Right lobe of liver (tissue), 6 donors: ENCODE measurements at regions not wholly inside any gene's neighbourhood (a gene's known extent, or its start where the extent isn't known, plus 50 kb on each side); places are given as distances from the start of the nearest gene placed in this dataset.
"Not testable (repeated sequence)": the region's sequence is repeated elsewhere in the genome, so short reads cannot be mapped to it uniquely, and the experiment has no call there.

ENCODE experiments used
- ATAC-seq, 4 donors: fragments of 200-7000 bp; cut with Tn5 transposase; one replicate each; pipeline ENCODE4 v1.9.1; 2020; ENCODE audit warnings: mild to moderate bottlenecking in 4 of 4, moderate library complexity in 4 of 4
- DNase-seq, 3 donors: peaks; one replicate each; pipeline ENCODE4 v3.0.0-alpha.2; 2020
- H3K27ac ChIP-seq, 3 donors: fragments of 200-600 bp; one replicate each; pipeline ENCODE4 v1.8.0; 2022
- H3K27me3 ChIP-seq, 2 donors: fragments of 200-600 bp; one replicate each; pipeline ENCODE4 v1.8.0; 2022
- H3K36me3 ChIP-seq, 4 donors: fragments of 200-600 bp; sonication (generic) in 1 of 4; one replicate each; pipeline versions ENCODE4 v1.5.1 to v1.8.0; 2017 to 2022; ENCODE audit warnings: control low read depth in 1 of 4
- H3K4me1 ChIP-seq, 4 donors: fragments of 200-600 bp; sonication (generic) in 1 of 4; one replicate each; pipeline versions ENCODE4 v1.5.1 to v1.8.0; 2017 to 2022; ENCODE audit warnings: control low read depth in 1 of 4
- H3K4me3 ChIP-seq, 3 donors: fragments of 200-600 bp; one replicate each; pipeline ENCODE4 v1.8.0; 2022
- H3K9me3 ChIP-seq, 4 donors: fragments of 200-600 bp; sonication (generic) in 1 of 4; one replicate each; pipeline versions ENCODE4 v1.5.1 to v1.8.0; 2017 to 2022; ENCODE audit warnings: control low read depth in 1 of 4
- POLR2A ChIP-seq: fragments of 450-650 bp; IDR thresholded peaks from one replicate; pipeline ENCODE4 v1.6.1; 2017; ENCODE audit warnings: antibody characterized with exemption, mild to moderate bottlenecking
- WGBS: methylation state at CpG from one replicate; pipeline ENCODE4 v1.1.6; 2018; ENCODE audit warnings: low coverage, low lambda C conversion rate; ENCODE audit not compliant: insufficient coverage; ENCODE audit errors: missing lambda C conversion rate; 5-methylcytosine and 5-hydroxymethylcytosine counted together
- intact Hi-C, 2 donors: fragments of 100-400 bp; cut with DNase I; formaldehyde crosslinking; loops; one replicate each; pipeline versions ENCODE4 v1.11.2 to v1.14.1; 2022
- TF ChIP-seq, protein P1 (sequence below), 4 donors: fragments of 200-600 bp in 3 of 4; fragments of 450-650 bp in 1 of 4; IDR thresholded peaks; one replicate each; pipeline versions ENCODE4 v1.5.1 to v1.8.0; 2016 to 2022; ENCODE audit warnings: antibody characterized with exemption in 4 of 4, mild to moderate bottlenecking in 2 of 4
- donor health status: DM: no; HTN: yes; CAD: no.
- donor health status: DM: no; HTN: no; CAD: no.
- donor health status: DM: no; HTN: no; CAD: no.
- donor health status: DM: no; HTN: yes; CAD: no.
- donor health status: DM: no; HTN: yes; CAD: no.

- no peak for DNase-seq
- no peaks in the 10 kb centered on the region for H3K27me3 ChIP-seq
- 35% methylated on average over 3 of the region's 3 CpGs for WGBS
- ATAC-seq: no peak
- no peak for TF ChIP-seq POLR2A
- TF ChIP-seq, protein P1, sequence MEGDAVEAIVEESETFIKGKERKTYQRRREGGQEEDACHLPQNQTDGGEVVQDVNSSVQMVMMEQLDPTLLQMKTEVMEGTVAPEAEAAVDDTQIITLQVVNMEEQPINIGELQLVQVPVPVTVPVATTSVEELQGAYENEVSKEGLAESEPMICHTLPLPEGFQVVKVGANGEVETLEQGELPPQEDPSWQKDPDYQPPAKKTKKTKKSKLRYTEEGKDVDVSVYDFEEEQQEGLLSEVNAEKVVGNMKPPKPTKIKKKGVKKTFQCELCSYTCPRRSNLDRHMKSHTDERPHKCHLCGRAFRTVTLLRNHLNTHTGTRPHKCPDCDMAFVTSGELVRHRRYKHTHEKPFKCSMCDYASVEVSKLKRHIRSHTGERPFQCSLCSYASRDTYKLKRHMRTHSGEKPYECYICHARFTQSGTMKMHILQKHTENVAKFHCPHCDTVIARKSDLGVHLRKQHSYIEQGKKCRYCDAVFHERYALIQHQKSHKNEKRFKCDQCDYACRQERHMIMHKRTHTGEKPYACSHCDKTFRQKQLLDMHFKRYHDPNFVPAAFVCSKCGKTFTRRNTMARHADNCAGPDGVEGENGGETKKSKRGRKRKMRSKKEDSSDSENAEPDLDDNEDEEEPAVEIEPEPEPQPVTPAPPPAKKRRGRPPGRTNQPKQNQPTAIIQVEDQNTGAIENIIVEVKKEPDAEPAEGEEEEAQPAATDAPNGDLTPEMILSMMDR (IDR thresholded peaks at IDR 0.05): no peak
- no peaks in the 10 kb centered on the region for H3K36me3 ChIP-seq
- H3K27ac ChIP-seq: no peak overlapping the region
- H3K9me3 ChIP-seq: no peaks in the 10 kb centered on the region
- intact Hi-C loops: no loop called here
- no peak overlapping the region for H3K4me3 ChIP-seq
- H3K4me1 ChIP-seq: no peaks in the 10 kb centered on the region
Measured at GRCh38 chr4:160563552-160564282, 1460.8 kb downstream of the RAPGEF2 start.

GRCh38 chr4:160567634-160568033 lies 1464.8 kb downstream of the RAPGEF2 start:
- intact Hi-C loops: no loop called here

DNA sequence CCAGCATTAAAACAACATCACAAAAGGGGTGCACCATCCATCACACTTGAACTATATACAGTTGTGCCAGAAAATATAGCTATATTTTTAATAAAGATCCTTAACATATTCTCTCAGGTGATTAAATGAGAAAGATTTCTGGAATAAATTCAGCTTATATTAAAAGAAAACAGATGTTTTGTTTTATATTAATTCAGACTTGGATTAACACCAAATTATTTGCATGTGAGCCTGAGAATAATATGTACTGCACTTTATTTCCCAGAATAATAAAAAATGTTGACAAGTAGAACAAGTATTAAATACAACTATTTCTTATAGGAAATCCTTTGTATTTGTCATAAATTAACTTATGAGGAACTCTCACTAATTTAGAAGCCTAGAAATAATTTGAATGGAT lies 1467.4 kb downstream of the RAPGEF2 start:
- Histone ChIP-seq H3K27me3 (no peaks in the 10 kb centered on the region), H3K4me1 (no peaks in the 10 kb centered on the region), H3K27ac (no peak overlapping the region), H3K36me3 (no peaks in the 10 kb centered on the region), H3K4me3 (no peak overlapping the region), H3K9me3 (no peaks in the 10 kb centered on the region)
- TF ChIP-seq POLR2A: no peak
- TF ChIP-seq, protein P1 (IDR thresholded peaks at IDR 0.05): no peak
- intact Hi-C loops: no loop called here
- ATAC-seq (no peak), DNase-seq (no peak)

More at GRCh38 chr4:160567634-160568033, 1464.8 kb downstream of the RAPGEF2 start:
- no peaks in the 10 kb centered on the region for H3K27me3 ChIP-seq
- no peaks in the 10 kb centered on the region for H3K36me3 ChIP-seq
- TF ChIP-seq, protein P1 (IDR thresholded peaks at IDR 0.05): no peak
- no peak for TF ChIP-seq POLR2A
- H3K4me1 ChIP-seq: no peaks in the 10 kb centered on the region
- no peaks in the 10 kb centered on the region for H3K9me3 ChIP-seq
- no peak overlapping the region for H3K4me3 ChIP-seq
- 50% methylated on average over 1 of the region's 1 CpG for WGBS
- DNase-seq (no peak), ATAC-seq (no peak)
- no peak overlapping the region for H3K27ac ChIP-seq

- H3K9me3 ChIP-seq, ATAC-seq, H3K4me3 ChIP-seq, H3K27ac ChIP-seq, H3K4me1 ChIP-seq, DNase-seq, intact Hi-C loops, H3K27me3 ChIP-seq, H3K36me3 ChIP-seq: not testable (repeated sequence)
- WGBS: 53% methylated on average over 7 of the region's 18 CpGs
Measured at GRCh38 chr4:160574272-160574671, 1471.4 kb downstream of the RAPGEF2 start.

DNA sequence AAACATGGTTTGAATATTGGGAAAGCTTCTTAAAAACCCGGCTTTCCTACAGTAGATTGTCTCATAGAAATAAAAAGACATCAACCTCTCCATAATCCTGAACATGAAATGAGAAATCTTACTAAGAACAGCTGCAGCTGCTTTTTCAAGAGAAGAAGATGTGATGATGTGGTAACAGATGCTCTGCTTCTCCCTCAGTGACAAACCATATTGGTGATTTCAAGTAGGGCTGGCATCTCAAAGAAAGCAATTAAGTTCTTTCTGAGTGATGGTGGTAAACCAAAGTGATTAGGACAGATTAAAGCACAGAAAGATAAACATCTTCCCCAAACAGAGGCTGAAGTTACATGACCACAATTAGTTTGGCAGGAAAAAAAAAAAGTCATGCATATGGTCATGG lies 1477.7 kb downstream of the RAPGEF2 start:
- no peak for DNase-seq
- H3K27ac ChIP-seq: no peak overlapping the region
- no peaks in the 10 kb centered on the region for H3K4me1 ChIP-seq
- TF ChIP-seq, protein P1 (IDR thresholded peaks at IDR 0.05): no peak
- TF ChIP-seq POLR2A: no peak
- no peak overlapping the region for H3K4me3 ChIP-seq
- no peaks in the 10 kb centered on the region for H3K36me3 ChIP-seq
- intact Hi-C loops: no loop called here
- ATAC-seq: no peak
- no peaks in the 10 kb centered on the region for H3K9me3 ChIP-seq
- 33% methylated on average over 1 of the region's 1 CpG for WGBS
- no peaks in the 10 kb centered on the region for H3K27me3 ChIP-seq
